Endodermal cell (in vitro differentiated cells): ENCODE measurements at regions not wholly inside any gene's neighbourhood (a gene's known extent, or its start where the extent isn't known, plus 50 kb on each side); places are given as distances from the start of the nearest gene placed in this dataset.

Experiments
- DNase-seq: peaks from one replicate; pipeline ENCODE4 v3.0.0-alpha.2; 2017
- H3K27ac ChIP-seq: 2 replicates; pipeline ENCODE4 v1.5.1; 2013; ENCODE audit warnings: mild to moderate bottlenecking, low read depth, low read length, moderate library complexity
- H3K27me3 ChIP-seq: 2 replicates; pipeline ENCODE4 v1.6.1; 2013; ENCODE audit warnings: mild to moderate bottlenecking, low read length, moderate library complexity; ENCODE audit not compliant: insufficient read depth, control insufficient read depth, poor library complexity, severe bottlenecking
- H3K36me3 ChIP-seq: 2 replicates; pipeline ENCODE4 v1.7.0; 2013; ENCODE audit warnings: mild to moderate bottlenecking, low read length, moderate library complexity; ENCODE audit not compliant: control insufficient read depth, insufficient read depth
- H3K4me1 ChIP-seq: one replicate; pipeline ENCODE4 v1.7.0; 2013; ENCODE audit warnings: low read length; ENCODE audit not compliant: control insufficient read depth, insufficient read depth
- H3K4me3 ChIP-seq: 2 replicates; pipeline ENCODE4 v1.5.1; 2013; ENCODE audit warnings: mild to moderate bottlenecking, low read length, moderate library complexity
- H3K9ac ChIP-seq: 2 replicates; pipeline ENCODE4 v1.6.1; 2013; ENCODE audit warnings: mild to moderate bottlenecking, low read length, moderate library complexity; ENCODE audit not compliant: poor library complexity, severe bottlenecking; ENCODE audit errors: extremely low read depth
- H3K9me3 ChIP-seq: 2 replicates; pipeline ENCODE4 v1.6.1; 2013; ENCODE audit warnings: mild to moderate bottlenecking, low read length, moderate library complexity; ENCODE audit not compliant: control insufficient read depth
- H3K27ac Mint-ChIP-seq: 2 replicates; pipeline ENCODE4 v1.8.0; 2020; ENCODE audit warnings: mixed read lengths
- H3K27me3 Mint-ChIP-seq: 2 replicates; pipeline ENCODE4 v1.8.0; 2021; ENCODE audit warnings: mild to moderate bottlenecking, mixed read lengths; ENCODE audit not compliant: insufficient read depth
- H3K36me3 Mint-ChIP-seq: 2 replicates; pipeline ENCODE4 v1.8.0; 2020; ENCODE audit warnings: low read depth, mixed read lengths
- H3K4me1 Mint-ChIP-seq: 2 replicates; pipeline ENCODE4 v1.8.0; 2020; ENCODE audit warnings: mixed read lengths
- H3K4me3 Mint-ChIP-seq: 2 replicates; pipeline ENCODE4 v1.8.0; 2020; ENCODE audit warnings: mild to moderate bottlenecking, moderate library complexity, mixed read lengths
- H3K9me3 Mint-ChIP-seq: 2 replicates; pipeline ENCODE4 v1.8.0; 2020; ENCODE audit warnings: mild to moderate bottlenecking, mixed read lengths
- WGBS, 2 experiments: methylation state at CpG; one replicate each; pipeline versions ENCODE4 v1.1.5 to v1.1.7; 2013; ENCODE audit warnings: missing lambda C conversion rate in 2 of 2, mixed read lengths in 1 of 2; ENCODE audit not compliant: insufficient coverage in 1 of 2, insufficient read length in 1 of 2; 5-methylcytosine and 5-hydroxymethylcytosine counted together
- TF ChIP-seq, protein P1 (sequence below): fragments of 200-600 bp; sonication (generic); conservative IDR thresholded peaks from 2 replicates; pipeline ENCODE4 v1.5.0; 2021; ENCODE audit warnings: antibody characterized with exemption, mild to moderate bottlenecking

DNA sequence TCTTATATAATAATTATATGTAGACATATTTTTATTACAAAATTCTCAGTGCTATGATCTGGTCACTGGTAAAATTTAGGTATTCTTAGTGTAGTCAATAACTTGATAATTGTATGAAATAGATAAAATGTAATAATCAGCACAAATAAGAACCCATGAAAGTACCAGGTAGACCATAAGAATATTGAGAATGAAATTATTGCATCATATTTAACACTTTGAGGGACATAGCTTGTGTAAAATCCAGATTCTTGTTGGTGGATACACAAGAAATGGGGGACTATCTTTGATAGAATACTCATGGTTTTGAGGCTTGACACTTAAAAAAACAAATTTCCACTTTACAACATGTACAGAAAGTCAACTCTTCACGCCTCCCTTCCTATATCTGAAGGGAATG lies 898.8 kb upstream of the DDX18 start:
- TF ChIP-seq, protein P1, sequence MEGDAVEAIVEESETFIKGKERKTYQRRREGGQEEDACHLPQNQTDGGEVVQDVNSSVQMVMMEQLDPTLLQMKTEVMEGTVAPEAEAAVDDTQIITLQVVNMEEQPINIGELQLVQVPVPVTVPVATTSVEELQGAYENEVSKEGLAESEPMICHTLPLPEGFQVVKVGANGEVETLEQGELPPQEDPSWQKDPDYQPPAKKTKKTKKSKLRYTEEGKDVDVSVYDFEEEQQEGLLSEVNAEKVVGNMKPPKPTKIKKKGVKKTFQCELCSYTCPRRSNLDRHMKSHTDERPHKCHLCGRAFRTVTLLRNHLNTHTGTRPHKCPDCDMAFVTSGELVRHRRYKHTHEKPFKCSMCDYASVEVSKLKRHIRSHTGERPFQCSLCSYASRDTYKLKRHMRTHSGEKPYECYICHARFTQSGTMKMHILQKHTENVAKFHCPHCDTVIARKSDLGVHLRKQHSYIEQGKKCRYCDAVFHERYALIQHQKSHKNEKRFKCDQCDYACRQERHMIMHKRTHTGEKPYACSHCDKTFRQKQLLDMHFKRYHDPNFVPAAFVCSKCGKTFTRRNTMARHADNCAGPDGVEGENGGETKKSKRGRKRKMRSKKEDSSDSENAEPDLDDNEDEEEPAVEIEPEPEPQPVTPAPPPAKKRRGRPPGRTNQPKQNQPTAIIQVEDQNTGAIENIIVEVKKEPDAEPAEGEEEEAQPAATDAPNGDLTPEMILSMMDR: no peak
- Mint-ChIP-seq H3K27ac (no peak overlapping the region), H3K4me1 (peaks cover 5% of the 10 kb centered on the region), H3K9me3 (no peaks in the 10 kb centered on the region), H3K4me3 (no peak overlapping the region), H3K27me3 (no peaks in the 10 kb centered on the region), H3K36me3 (no peaks in the 10 kb centered on the region)
- no peak overlapping the region for H3K9ac ChIP-seq
- DNase-seq: no peak
- H3K27ac ChIP-seq: no peak overlapping the region
- no peak overlapping the region for H3K4me3 ChIP-seq
- H3K9me3 ChIP-seq: no peaks in the 10 kb centered on the region
- 88 to 91% methylated on average over 1 of the region's 1 CpG for WGBS, 2 experiments
- H3K36me3 ChIP-seq: no peaks in the 10 kb centered on the region
- H3K4me1 ChIP-seq: peaks cover 5% of the 10 kb centered on the region
- no peaks in the 10 kb centered on the region for H3K27me3 ChIP-seq

DNA sequence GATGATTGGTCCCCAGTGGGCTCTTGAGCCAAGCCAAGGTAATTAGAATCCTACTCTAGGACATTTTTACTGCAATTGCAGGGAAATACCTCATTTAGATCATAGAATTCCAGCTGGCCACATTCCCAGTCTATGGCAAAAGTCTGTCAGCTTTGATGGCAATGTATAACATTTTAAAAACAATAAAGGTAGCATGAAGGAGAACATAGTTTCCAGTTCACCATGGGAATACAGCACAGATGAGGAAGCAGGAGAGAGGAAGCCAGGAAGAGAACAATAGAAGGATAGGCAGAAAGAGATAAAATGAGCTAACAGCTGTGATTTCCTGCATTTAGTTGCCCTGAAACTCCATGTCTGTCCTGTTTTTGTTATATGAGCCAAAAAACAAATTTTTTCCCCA lies 897.3 kb upstream of the DDX18 start:
- Mint-ChIP-seq H3K9me3 (no peaks in the 10 kb centered on the region), H3K4me1 (peaks cover 5% of the 10 kb centered on the region), H3K27me3 (no peaks in the 10 kb centered on the region), H3K27ac (no peak overlapping the region), H3K36me3 (no peaks in the 10 kb centered on the region), H3K4me3 (no peak overlapping the region)
- TF ChIP-seq, protein P1: no peak
- no peaks in the 10 kb centered on the region for H3K36me3 ChIP-seq
- H3K4me3 ChIP-seq: no peak overlapping the region
- no peaks in the 10 kb centered on the region for H3K9me3 ChIP-seq
- H3K9ac ChIP-seq: no peak overlapping the region
- no peak for DNase-seq
- no peaks in the 10 kb centered on the region for H3K27me3 ChIP-seq
- H3K4me1 ChIP-seq: peaks cover 5% of the 10 kb centered on the region
- no peak overlapping the region for H3K27ac ChIP-seq

DNA sequence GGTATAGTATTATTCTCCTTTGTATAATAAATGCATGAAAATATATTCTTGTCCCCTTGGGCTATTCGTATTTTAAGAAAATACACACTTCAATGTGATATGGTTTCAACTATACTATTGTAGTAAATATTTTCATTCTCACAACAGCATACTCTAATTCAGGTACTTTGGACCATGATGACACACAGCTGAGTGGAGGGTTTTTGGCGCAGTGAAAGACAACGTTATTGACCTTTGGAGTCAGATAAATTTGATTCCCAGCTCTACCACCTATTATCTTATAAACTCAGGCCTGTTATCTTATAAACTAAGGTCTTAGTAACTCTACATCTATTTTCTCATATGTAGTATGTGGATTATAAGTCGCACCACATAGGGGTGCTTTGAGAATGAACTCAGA lies 895.9 kb upstream of the DDX18 start:
- no peaks in the 10 kb centered on the region for H3K4me1 Mint-ChIP-seq

More for the DNA sequence above, 895.9 kb upstream of the DDX18 start:
- Histone ChIP-seq H3K36me3 (no peaks in the 10 kb centered on the region), H3K9me3 (no peaks in the 10 kb centered on the region), H3K27me3 (no peaks in the 10 kb centered on the region), H3K4me3 (no peak overlapping the region), H3K4me1 (no peaks in the 10 kb centered on the region), H3K9ac (no peak overlapping the region), H3K27ac (no peak overlapping the region)
- no peaks in the 10 kb centered on the region for H3K36me3 Mint-ChIP-seq
- no peak for DNase-seq
- H3K27ac Mint-ChIP-seq: no peak overlapping the region
- TF ChIP-seq, protein P1: no peak
- H3K4me3 Mint-ChIP-seq: no peak overlapping the region
- no peaks in the 10 kb centered on the region for H3K9me3 Mint-ChIP-seq
- WGBS, 2 experiments: 95% methylated on average over 3 of the region's 4 CpGs; no CpG with 5 or more reads in 1 of the 2 experiments
- no peaks in the 10 kb centered on the region for H3K27me3 Mint-ChIP-seq
